OCI-LY3 (cell line): ENCODE measurements at regions not wholly inside any gene's neighbourhood (a gene's known extent, or its start where the extent isn't known, plus 50 kb on each side); places are given as distances from the start of the nearest gene placed in this dataset.

Source experiments
- EZH2phosphoT487 ChIP-seq: fragments of 200-600 bp; shearing (Covaris generic); IDR thresholded peaks from 2 replicates; pipeline ENCODE4 v1.6.1; 2018; ENCODE audit warnings: antibody characterized with exemption, mixed run types, low read depth
- TF ChIP-seq, protein P1 (sequence below): fragments of 200-600, 300-600 bp; sonication (generic); IDR thresholded peaks from 2 replicates; pipeline ENCODE4 v1.5.1; 2014; ENCODE audit warnings: antibody characterized with exemption, low read length, low read depth

DNA sequence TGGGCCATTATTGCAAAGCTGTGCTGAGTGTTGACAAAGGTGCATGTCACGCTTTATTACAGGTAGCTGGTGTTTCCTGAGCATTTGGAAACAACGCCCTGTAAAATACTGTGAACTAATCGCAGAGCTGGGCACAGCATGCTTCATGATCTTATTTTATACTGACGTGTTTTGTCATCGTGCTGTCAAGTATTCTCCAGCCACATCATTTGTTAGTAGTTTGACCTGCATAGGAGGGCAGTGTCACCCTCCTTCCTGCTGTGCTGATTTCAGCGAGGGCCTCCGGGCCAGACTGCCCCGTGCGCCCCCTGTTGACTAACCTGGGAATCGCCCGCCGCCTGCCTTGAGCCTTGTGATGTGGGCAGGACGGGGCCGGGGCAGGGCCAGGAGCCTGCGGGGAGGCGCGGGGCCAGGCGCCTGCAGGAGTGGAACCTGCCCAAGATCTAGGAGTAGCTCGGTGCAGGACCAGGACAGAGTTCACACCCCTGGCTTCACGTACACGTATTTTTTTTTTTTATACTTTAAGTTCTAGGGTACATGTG lies 820.7 kb downstream of the KCNJ18 start:
- TF ChIP-seq, protein P1, sequence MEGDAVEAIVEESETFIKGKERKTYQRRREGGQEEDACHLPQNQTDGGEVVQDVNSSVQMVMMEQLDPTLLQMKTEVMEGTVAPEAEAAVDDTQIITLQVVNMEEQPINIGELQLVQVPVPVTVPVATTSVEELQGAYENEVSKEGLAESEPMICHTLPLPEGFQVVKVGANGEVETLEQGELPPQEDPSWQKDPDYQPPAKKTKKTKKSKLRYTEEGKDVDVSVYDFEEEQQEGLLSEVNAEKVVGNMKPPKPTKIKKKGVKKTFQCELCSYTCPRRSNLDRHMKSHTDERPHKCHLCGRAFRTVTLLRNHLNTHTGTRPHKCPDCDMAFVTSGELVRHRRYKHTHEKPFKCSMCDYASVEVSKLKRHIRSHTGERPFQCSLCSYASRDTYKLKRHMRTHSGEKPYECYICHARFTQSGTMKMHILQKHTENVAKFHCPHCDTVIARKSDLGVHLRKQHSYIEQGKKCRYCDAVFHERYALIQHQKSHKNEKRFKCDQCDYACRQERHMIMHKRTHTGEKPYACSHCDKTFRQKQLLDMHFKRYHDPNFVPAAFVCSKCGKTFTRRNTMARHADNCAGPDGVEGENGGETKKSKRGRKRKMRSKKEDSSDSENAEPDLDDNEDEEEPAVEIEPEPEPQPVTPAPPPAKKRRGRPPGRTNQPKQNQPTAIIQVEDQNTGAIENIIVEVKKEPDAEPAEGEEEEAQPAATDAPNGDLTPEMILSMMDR = no peak
- no peak for TF ChIP-seq EZH2phosphoT487
